HUES48 (cell line): ENCODE measurements at regions not wholly inside any gene's neighbourhood (a gene's known extent, or its start where the extent isn't known, plus 50 kb on each side); places are given as distances from the start of the nearest gene placed in this dataset.

Source experiments
- H3K27ac ChIP-seq: one replicate; pipeline ENCODE4 v1.7.0; 2013; ENCODE audit warnings: low read depth, low read length, inconsistent platforms
- H3K27me3 ChIP-seq: 2 replicates; pipeline ENCODE4 v1.6.1; 2013; ENCODE audit warnings: mild to moderate bottlenecking, low read length; ENCODE audit not compliant: control insufficient read depth, insufficient read depth
- H3K36me3 ChIP-seq: 2 replicates; pipeline ENCODE4 v1.6.1; 2013; ENCODE audit warnings: low read length; ENCODE audit not compliant: control insufficient read depth, insufficient read depth
- H3K4me1 ChIP-seq: 2 replicates; pipeline ENCODE4 v1.6.1; 2013; ENCODE audit warnings: mild to moderate bottlenecking, low read length; ENCODE audit not compliant: control insufficient read depth, insufficient read depth
- H3K4me3 ChIP-seq: 2 replicates; pipeline ENCODE4 v1.5.1; 2013; ENCODE audit warnings: mild to moderate bottlenecking, low read depth, low read length
- H3K9ac ChIP-seq: 2 replicates; pipeline ENCODE4 v1.6.1; 2013; ENCODE audit warnings: mild to moderate bottlenecking, low read depth, low read length, moderate library complexity
- H3K9me3 ChIP-seq: 2 replicates; pipeline ENCODE4 v1.6.1; 2013; ENCODE audit warnings: low read length; ENCODE audit not compliant: control insufficient read depth, insufficient read depth

GRCh38 chr4:33150525-33150910 lies 2430.3 kb downstream of the PCDH7 start:
- no peaks in the 10 kb centered on the region for H3K27me3 ChIP-seq
- no peak overlapping the region for H3K27ac ChIP-seq
- no peak overlapping the region for H3K4me3 ChIP-seq
- no peaks in the 10 kb centered on the region for H3K9me3 ChIP-seq
- peaks cover 4% of the 10 kb centered on the region; the same call in 1 of the 2 replicates for H3K4me1 ChIP-seq
- H3K9ac ChIP-seq = no peak overlapping the region
- H3K36me3 ChIP-seq = no peaks in the 10 kb centered on the region

GRCh38 chr4:33160126-33160525 lies 2440.0 kb downstream of the PCDH7 start:
- Histone ChIP-seq H3K4me3 (no peak overlapping the region), H3K36me3 (no peaks in the 10 kb centered on the region), H3K4me1 (peaks cover 4% of the 10 kb centered on the region; the same call in 1 of the 2 replicates), H3K27me3 (no peaks in the 10 kb centered on the region), H3K9ac (no peak overlapping the region), H3K27ac (no peak overlapping the region), H3K9me3 (no peaks in the 10 kb centered on the region)

- Histone ChIP-seq H3K4me1 (peaks cover 4% of the 10 kb centered on the region; the same call in 1 of the 2 replicates), H3K27me3 (no peaks in the 10 kb centered on the region), H3K9ac (no peak overlapping the region), H3K36me3 (no peaks in the 10 kb centered on the region), H3K9me3 (no peaks in the 10 kb centered on the region), H3K27ac (no peak overlapping the region), H3K4me3 (no peak overlapping the region)
These were observed 2441.0 kb downstream of the PCDH7 start for GRCh38 chr4:33161202-33161601.

- H3K9me3 ChIP-seq = no peaks in the 10 kb centered on the region
- no peak overlapping the region for H3K9ac ChIP-seq
- H3K4me1 ChIP-seq = peaks cover 4% of the 10 kb centered on the region; the same call in 1 of the 2 replicates
- H3K4me3 ChIP-seq = no peak overlapping the region
- no peak overlapping the region for H3K27ac ChIP-seq
- H3K36me3 ChIP-seq = no peaks in the 10 kb centered on the region
- H3K27me3 ChIP-seq = no peaks in the 10 kb centered on the region
These were observed 2442.0 kb downstream of the PCDH7 start for GRCh38 chr4:33162122-33162521.

- H3K9ac ChIP-seq = no peak overlapping the region
- no peak overlapping the region for H3K27ac ChIP-seq
- no peaks in the 10 kb centered on the region for H3K27me3 ChIP-seq
- H3K9me3 ChIP-seq = no peaks in the 10 kb centered on the region
- H3K36me3 ChIP-seq = no peaks in the 10 kb centered on the region
- no peak overlapping the region for H3K4me3 ChIP-seq
- H3K4me1 ChIP-seq = peaks cover 10% of the 10 kb centered on the region
These were observed 2451.8 kb downstream of the PCDH7 start for GRCh38 chr4:33171873-33172525.

- no peak overlapping the region for H3K9ac ChIP-seq
- H3K36me3 ChIP-seq = no peaks in the 10 kb centered on the region
- H3K4me3 ChIP-seq = no peak overlapping the region
- H3K27me3 ChIP-seq = no peaks in the 10 kb centered on the region
- no peaks in the 10 kb centered on the region for H3K9me3 ChIP-seq
- peaks cover 10% of the 10 kb centered on the region for H3K4me1 ChIP-seq
- H3K27ac ChIP-seq = no peak overlapping the region
These were observed 2456.4 kb downstream of the PCDH7 start for GRCh38 chr4:33176566-33176965.

GRCh38 chr4:33184657-33185290 lies 2464.6 kb downstream of the PCDH7 start:
- Histone ChIP-seq H3K27ac (no peak overlapping the region), H3K9ac (no peak overlapping the region), H3K27me3 (no peaks in the 10 kb centered on the region)

GRCh38 chr4:33187035-33187434 lies 2466.9 kb downstream of the PCDH7 start:
- H3K27ac ChIP-seq = no peak overlapping the region

More at GRCh38 chr4:33184657-33185290, 2464.6 kb downstream of the PCDH7 start:
- Histone ChIP-seq H3K4me1 (no peaks in the 10 kb centered on the region), H3K4me3 (no peak overlapping the region), H3K36me3 (no peaks in the 10 kb centered on the region), H3K9me3 (peaks cover 9% of the 10 kb centered on the region)

GRCh38 chr4:33188733-33189132 lies 2468.6 kb downstream of the PCDH7 start:
- Histone ChIP-seq H3K4me1 (peaks cover 2% of the 10 kb centered on the region; the same call in 1 of the 2 replicates), H3K27me3 (no peaks in the 10 kb centered on the region), H3K36me3 (no peaks in the 10 kb centered on the region), H3K27ac (no peak overlapping the region), H3K4me3 (no peak overlapping the region), H3K9me3 (peaks cover 9% of the 10 kb centered on the region), H3K9ac (no peak overlapping the region)

More at GRCh38 chr4:33187035-33187434, 2466.9 kb downstream of the PCDH7 start:
- no peaks in the 10 kb centered on the region for H3K36me3 ChIP-seq
- H3K9me3 ChIP-seq = peaks cover 9% of the 10 kb centered on the region
- H3K4me3 ChIP-seq = no peak overlapping the region
- no peak overlapping the region for H3K9ac ChIP-seq
- H3K4me1 ChIP-seq = no peaks in the 10 kb centered on the region
- no peaks in the 10 kb centered on the region for H3K27me3 ChIP-seq

GRCh38 chr4:33189169-33189568 lies 2469.0 kb downstream of the PCDH7 start:
- Histone ChIP-seq H3K27ac (no peak overlapping the region), H3K4me3 (no peak overlapping the region), H3K9me3 (peaks cover 9% of the 10 kb centered on the region)

GRCh38 chr4:33193109-33193508 lies 2472.9 kb downstream of the PCDH7 start:
- Histone ChIP-seq H3K27me3 (no peaks in the 10 kb centered on the region), H3K36me3 (no peaks in the 10 kb centered on the region), H3K4me3 (no peak overlapping the region), H3K9ac (no peak overlapping the region), H3K9me3 (peaks cover 3% of the 10 kb centered on the region), H3K4me1 (peaks cover 5% of the 10 kb centered on the region; the same call in 1 of the 2 replicates), H3K27ac (no peak overlapping the region)

More at GRCh38 chr4:33189169-33189568, 2469.0 kb downstream of the PCDH7 start:
- H3K4me1 ChIP-seq = peaks cover 5% of the 10 kb centered on the region; the same call in 1 of the 2 replicates
- H3K36me3 ChIP-seq = no peaks in the 10 kb centered on the region
- no peak overlapping the region for H3K9ac ChIP-seq
- H3K27me3 ChIP-seq = no peaks in the 10 kb centered on the region
